HCT116 (cell line): ENCODE measurements at regions not wholly inside any gene's neighbourhood (a gene's known extent, or its start where the extent isn't known, plus 50 kb on each side); places are given as distances from the start of the nearest gene placed in this dataset.

Experiments
- ATAC-seq: fragments of 200-7000 bp; cut with Tn5 transposase; 2 replicates; pipeline ENCODE4 v1.9.1; 2020; ENCODE audit warnings: mild to moderate bottlenecking, moderate library complexity
- BruUV-seq: library from RNA; stranded (reverse); fragments of 400-500 nt; replicated peaks from 2 replicates; lab custom pipeline; 2021; lab: Mats Ljungman, UMichigan
- CTCF ChIA-PET: fragments of 300-600 bp; sonication (Branson Sonifier 250); formaldehyde crosslinking; loops from one replicate; lab custom pipeline; 2021; ENCODE audit warnings: antibody characterized with exemption; lab: Charles Lee
- POLR2A ChIA-PET: fragments of 300-600, 350-600 bp; sonication (Branson Sonifier 250); formaldehyde crosslinking; loops from one replicate; lab custom pipeline; 2021; ENCODE audit warnings: antibody characterized with exemption; lab: Charles Lee
- RAD21 ChIA-PET, 2 experiments: fragments of 300-600 bp; sonication (Branson Sonifier 250); formaldehyde crosslinking; loops; one replicate each; lab custom pipeline; 2023; ENCODE audit warnings: low total read pairs in 2 of 2; ENCODE audit not compliant: uncharacterized antibody in 2 of 2, unreplicated experiment in 2 of 2, low non-redundant PET in 1 of 2; lab: Charles Lee
- DNase-seq: peaks from one replicate; pipeline ENCODE4 v3.0.0-alpha.2; 2010; ENCODE audit warnings: low read depth, low spot score
- H2AFZ ChIP-seq: fragments of 200-600 bp; shearing (Covaris generic), sonication (generic); 2 replicates; pipeline ENCODE4 v1.6.1; 2017; ENCODE audit warnings: low read depth, mixed run types, mixed read lengths, antibody characterized with exemption, low read length; ENCODE audit not compliant: poor library complexity, severe bottlenecking
- H3K27ac ChIP-seq: 2 replicates; pipeline ENCODE4 v1.5.1; 2012; ENCODE audit warnings: low read depth, low read length
- H3K27me3 ChIP-seq: fragments of 200-600 bp; sonication (generic); 2 replicates; pipeline ENCODE4 v1.6.1; 2016; ENCODE audit warnings: mixed run types, low read length, mixed read lengths; ENCODE audit not compliant: insufficient read depth
- H3K36me3 ChIP-seq, 2 experiments: fragments of 200-500 bp in 1 of 2; fragments of 200-600 bp in 1 of 2; sonication (Bioruptor generic) in 1 of 2; sonication (generic) in 1 of 2; 2 replicates each; pipeline versions ENCODE4 v1.5.1 to v1.6.1; 2014 to 2016; ENCODE audit warnings: low read length in 2 of 2, inconsistent platforms in 1 of 2, mixed read lengths in 1 of 2, mixed run types in 1 of 2; ENCODE audit not compliant: insufficient read depth in 2 of 2, control insufficient read depth in 1 of 2
- H3K4me1 ChIP-seq, 2 experiments: fragments of 200-600 bp in 1 of 2; sonication (generic) in 1 of 2; 2 replicates each; pipeline versions ENCODE4 v1.5.1 to v1.6.1; 2012 to 2017; ENCODE audit warnings: low read length in 2 of 2, inconsistent platforms in 1 of 2, mild to moderate bottlenecking in 1 of 2, mixed read lengths in 1 of 2, mixed run types in 1 of 2, moderate library complexity in 1 of 2; ENCODE audit not compliant: insufficient read depth in 2 of 2, control insufficient read depth in 1 of 2
- H3K4me2 ChIP-seq: fragments of 200-600 bp; sonication (generic); 2 replicates; pipeline ENCODE4 v1.6.1; 2017; ENCODE audit warnings: mixed run types, low read length, mixed read lengths
- H3K4me3 ChIP-seq, 2 experiments: fragments of 200-600 bp in 1 of 2; sonication (generic) in 1 of 2; replicated peaks in 1 of 2; 2 replicates each; pipeline ENCODE4 v1.5.1; 2011 to 2016; ENCODE audit warnings: low read length in 2 of 2, control low read depth in 1 of 2, low read depth in 1 of 2, mild to moderate bottlenecking in 1 of 2, mixed read lengths in 1 of 2, mixed run types in 1 of 2
- H3K79me2 ChIP-seq: fragments of 200-600 bp; sonication (generic); 2 replicates; pipeline ENCODE4 v1.6.1; 2017; ENCODE audit warnings: mild to moderate bottlenecking, mixed run types, low read length, moderate library complexity, mixed read lengths; ENCODE audit not compliant: insufficient read depth
- H3K9ac ChIP-seq: fragments of 200-600 bp; sonication (generic); 2 replicates; pipeline ENCODE4 v1.6.1; 2016; ENCODE audit warnings: low read length, mixed read lengths
- H3K9me2 ChIP-seq: fragments of 200-600 bp; sonication (generic), shearing (Covaris generic); 2 replicates; pipeline ENCODE4 v1.6.1; 2017; ENCODE audit warnings: mixed run types, mild to moderate bottlenecking, moderate library complexity; ENCODE audit not compliant: insufficient read depth
- H3K9me3 ChIP-seq, 2 experiments: fragments of 200-500 bp in 1 of 2; fragments of 200-600 bp in 1 of 2; sonication (Bioruptor generic) in 1 of 2; sonication (generic) in 1 of 2; 2 replicates each; pipeline ENCODE4 v1.6.1; 2014 to 2017; ENCODE audit warnings: low read length in 2 of 2, mixed read lengths in 2 of 2, inconsistent platforms in 1 of 2, low read depth in 1 of 2, mild to moderate bottlenecking in 1 of 2, mixed run types in 1 of 2, moderate library complexity in 1 of 2; ENCODE audit not compliant: control insufficient read depth in 1 of 2, insufficient read depth in 1 of 2
- H4K20me1 ChIP-seq: fragments of 200-600 bp; sonication (generic), shearing (Covaris generic); 2 replicates; pipeline ENCODE4 v1.6.1; 2017; ENCODE audit warnings: mixed run types, mild to moderate bottlenecking, moderate library complexity; ENCODE audit not compliant: insufficient read depth
- CBX3 ChIP-seq: IDR thresholded peaks from 2 replicates; pipeline ENCODE4 v1.6.1; 2012; ENCODE audit warnings: low read depth
- CEBPB ChIP-seq: IDR thresholded peaks from 2 replicates; pipeline ENCODE4 v1.6.1; 2012; ENCODE audit warnings: low read depth
- EGR1 ChIP-seq: IDR thresholded peaks from 2 replicates; pipeline ENCODE4 v1.6.1; 2012; ENCODE audit warnings: low read depth
- EZH2phosphoT487 ChIP-seq: fragments of 200-600 bp; IDR thresholded peaks from 2 replicates; pipeline ENCODE4 v1.6.1; 2018; ENCODE audit warnings: antibody characterized with exemption, borderline replicate concordance
- FOSL1 ChIP-seq: IDR thresholded peaks from 2 replicates; pipeline ENCODE4 v1.6.1; 2012; ENCODE audit warnings: low read depth
- JUND ChIP-seq: IDR thresholded peaks from 2 replicates; pipeline ENCODE4 v1.6.1; 2012
- MAX ChIP-seq: IDR thresholded peaks from 2 replicates; pipeline ENCODE4 v1.6.1; 2012
- POLR2A ChIP-seq: IDR thresholded peaks from 2 replicates; pipeline ENCODE4 v1.7.0; 2011; ENCODE audit warnings: borderline replicate concordance; ENCODE audit not compliant: insufficient read depth, insufficient read length; ENCODE audit errors: extremely low read depth
- RAD21 ChIP-seq: IDR thresholded peaks from 2 replicates; pipeline ENCODE4 v1.6.1; 2012; ENCODE audit warnings: low read depth, mild to moderate bottlenecking
- TCF7L2 ChIP-seq: IDR thresholded peaks from 2 replicates; pipeline ENCODE4 v1.7.0; 2011; ENCODE audit warnings: borderline replicate concordance, inconsistent platforms; ENCODE audit not compliant: insufficient read depth, insufficient read length; ENCODE audit errors: extremely low read depth
- ZFX ChIP-seq: fragments of 450-650 bp; IDR thresholded peaks from 2 replicates; pipeline ENCODE4 v1.6.1; 2017
- intact Hi-C: fragments of 100-400 bp; cut with micrococcal nuclease; formaldehyde crosslinking; loops from 2 replicates; pipeline ENCODE4 v1.10.0; 2022

- Histone ChIP-seq H3K9me2 (no peaks in the 10 kb centered on the region), H3K9ac (no peak overlapping the region), H3K27ac (no peak overlapping the region), H3K36me3 (no peaks in the 10 kb centered on the region), H3K27me3 (no peaks in the 10 kb centered on the region), H3K4me3 (no peak overlapping the region), H3K4me1 (no peaks in the 10 kb centered on the region), H3K9me3 (no peaks in the 10 kb centered on the region; a peak in 1 of 4 replicates), H4K20me1 (no peaks in the 10 kb centered on the region), H3K4me2 (no peak overlapping the region)
- CTCF ChIA-PET, result no interaction called here
- POLR2A ChIA-PET, result no interaction called here
- RAD21 ChIA-PET, result no interaction called here
- DNase-seq (no peak), ATAC-seq (no peak)
- intact Hi-C loops, result no loop called here
- TF ChIP-seq JUND, result no peak
- TF ChIP-seq ZFX, result no peak
- no peak for TF ChIP-seq EZH2phosphoT487
- no peak for TF ChIP-seq MAX
- TF ChIP-seq POLR2A, result no peak
- TF ChIP-seq, all 23 proteins: peak for 0
- Histone ChIP-seq H2AFZ (no peak overlapping the region), H3K79me2 (no peaks in the 10 kb centered on the region)
- BruUV-seq, result no TSS peak
These were observed 421.7 kb downstream of the TUSC7 start for GRCh38 chr3:117131259-117131658.

- TF ChIP-seq RAD21 (no peak), CEBPB (no peak), EZH2phosphoT487 (no peak), FOSL1 (no peak), MAX (no peak), EGR1 (no peak), CBX3 (no peak), TCF7L2 (no peak)
- RAD21 ChIA-PET, result no interaction called here
- H3K9me2 ChIP-seq, result no peaks in the 10 kb centered on the region
- no peaks in the 10 kb centered on the region for H3K36me3 ChIP-seq
- H3K4me2 ChIP-seq, result no peak overlapping the region
- H3K4me3 ChIP-seq, result no peak overlapping the region
- H3K4me1 ChIP-seq, result no peaks in the 10 kb centered on the region
- no peaks in the 10 kb centered on the region; a peak in 1 of 4 replicates for H3K9me3 ChIP-seq
- H3K79me2 ChIP-seq, result no peaks in the 10 kb centered on the region
- no peak for DNase-seq
- no peak overlapping the region for H2AFZ ChIP-seq
- POLR2A ChIA-PET, result no interaction called here
- ATAC-seq, result no peak
- intact Hi-C loops, result no loop called here
- CTCF ChIA-PET, result no interaction called here
- H3K27me3 ChIP-seq, result no peaks in the 10 kb centered on the region
- H3K9ac ChIP-seq, result no peak overlapping the region
- H3K27ac ChIP-seq, result no peak overlapping the region
- BruUV-seq, result no TSS peak
- no peaks in the 10 kb centered on the region for H4K20me1 ChIP-seq
These were observed 423.5 kb downstream of the TUSC7 start for GRCh38 chr3:117133066-117133465.
